GM18870 (cell line): ENCODE measurements at regions not wholly inside any gene's neighbourhood (a gene's known extent, or its start where the extent isn't known, plus 50 kb on each side); places are given as distances from the start of the nearest gene placed in this dataset.
"Not testable (repeated sequence)": the region's sequence is repeated elsewhere in the genome, so short reads cannot be mapped to it uniquely, and the experiment has no call there.

Experiments
- ATAC-seq: cut with Tn5 transposase; IDR thresholded peaks from one replicate; pipeline ENCODE4 v1.9.1; 2021; ENCODE audit warnings: moderate library complexity; ENCODE audit not compliant: unreplicated experiment

DNA sequence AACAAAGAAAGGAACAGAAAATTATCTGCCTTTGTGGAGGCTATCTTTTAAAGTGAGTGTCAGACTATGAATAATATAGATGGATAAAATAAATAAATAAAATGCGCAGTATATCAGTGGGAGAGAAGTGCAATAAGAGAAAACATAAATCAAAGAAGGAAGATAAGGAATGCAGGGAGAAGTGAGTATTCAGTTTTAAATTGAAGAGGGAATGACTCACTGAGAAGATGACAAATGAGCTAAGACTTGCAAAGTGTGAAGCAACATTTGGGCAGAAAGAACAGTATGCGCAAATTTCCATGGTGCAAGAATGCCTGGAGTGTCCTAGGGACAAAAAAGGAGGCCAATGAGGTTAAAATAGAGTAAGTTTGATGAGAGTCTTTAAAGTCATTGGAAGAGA, 1300.1 kb upstream of the ALCAM start:
- no peak for ATAC-seq

DNA sequence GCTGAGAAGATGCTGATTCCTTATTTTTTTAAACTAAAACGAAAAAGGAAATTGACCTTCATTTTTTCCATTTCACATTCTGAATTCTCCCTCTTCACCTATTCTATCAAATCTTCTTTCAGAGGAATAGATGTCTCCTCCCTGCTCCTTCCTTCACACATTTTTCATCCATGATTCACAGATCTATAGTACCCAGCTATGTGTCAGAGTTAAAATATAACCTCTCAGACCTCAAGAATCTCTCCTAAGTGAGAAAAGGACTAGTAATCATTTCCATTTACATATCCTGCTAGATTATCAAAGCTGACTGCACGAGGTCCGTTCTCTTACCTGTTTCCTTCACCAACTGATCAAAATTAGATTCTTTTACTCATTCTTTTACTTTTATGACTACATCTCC, 1297.6 kb upstream of the ALCAM start:
- no peak for ATAC-seq

DNA sequence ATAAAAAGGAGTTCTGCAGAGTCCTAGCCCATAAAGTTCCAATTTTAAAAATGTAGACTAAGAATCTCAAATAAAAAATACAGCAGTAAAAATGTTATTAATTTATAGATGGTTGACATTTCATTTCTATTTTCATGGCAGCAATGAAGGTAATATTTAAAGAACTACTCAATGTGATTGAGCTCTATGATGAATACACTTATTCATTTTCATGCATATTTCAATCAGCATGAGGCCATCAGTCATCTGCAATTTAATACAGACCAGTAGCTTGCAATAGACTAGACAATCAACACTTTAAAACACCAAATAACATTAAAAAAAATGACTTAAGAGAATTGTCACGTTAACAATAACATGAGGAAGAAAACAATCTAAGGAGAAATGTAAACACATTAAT, 1295.8 kb upstream of the ALCAM start:
- ATAC-seq = no peak

DNA sequence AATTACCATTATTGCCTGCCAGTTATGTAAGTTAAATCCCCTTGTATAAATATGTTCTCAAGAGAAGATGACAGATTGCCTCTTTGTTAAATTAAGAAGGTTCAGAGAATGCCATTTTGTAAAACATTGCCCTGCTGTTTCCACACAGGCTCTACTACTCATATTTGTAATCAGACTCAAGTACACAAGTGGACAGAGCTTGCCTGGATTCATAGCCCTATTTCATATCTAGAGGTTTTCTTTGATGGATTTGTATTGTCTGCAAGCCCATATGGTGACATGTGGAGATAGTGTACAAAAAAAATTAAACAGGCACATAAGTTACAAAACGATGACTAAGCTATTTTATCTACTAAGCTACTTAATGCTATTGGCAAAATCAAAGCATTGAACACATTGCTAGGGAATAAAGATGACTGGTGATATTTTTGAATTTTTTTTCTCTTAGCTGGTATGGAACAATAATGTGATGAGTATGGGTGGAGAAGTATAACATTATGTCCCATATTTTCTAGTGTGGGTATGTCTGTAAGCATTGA, 1286.6 kb upstream of the ALCAM start:
- ATAC-seq = no peak

- ATAC-seq = no peak
These were observed 1278.0 kb upstream of the ALCAM start for GRCh38 chr3:104088738-104089137.

DNA sequence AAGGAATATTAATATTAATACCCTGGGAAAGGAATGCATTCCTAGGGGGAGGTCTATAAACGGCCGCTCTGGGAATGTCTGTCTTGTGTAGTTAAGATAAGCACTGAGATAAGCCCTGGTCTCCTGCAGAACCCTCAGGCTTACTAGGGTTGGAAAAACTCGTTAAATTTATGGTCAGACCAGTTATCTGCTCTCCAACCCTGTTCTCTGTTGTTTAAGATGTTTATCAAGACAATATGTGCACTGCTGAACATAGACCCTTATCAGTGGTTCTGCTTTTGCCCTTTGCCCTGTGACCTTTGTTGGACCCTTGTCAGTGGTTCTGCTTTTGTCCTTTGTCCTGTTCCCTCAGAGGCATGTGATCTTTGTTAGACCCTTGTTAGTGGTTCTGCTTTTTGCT, 1276.7 kb upstream of the ALCAM start:
- ATAC-seq = not testable (repeated sequence)

DNA sequence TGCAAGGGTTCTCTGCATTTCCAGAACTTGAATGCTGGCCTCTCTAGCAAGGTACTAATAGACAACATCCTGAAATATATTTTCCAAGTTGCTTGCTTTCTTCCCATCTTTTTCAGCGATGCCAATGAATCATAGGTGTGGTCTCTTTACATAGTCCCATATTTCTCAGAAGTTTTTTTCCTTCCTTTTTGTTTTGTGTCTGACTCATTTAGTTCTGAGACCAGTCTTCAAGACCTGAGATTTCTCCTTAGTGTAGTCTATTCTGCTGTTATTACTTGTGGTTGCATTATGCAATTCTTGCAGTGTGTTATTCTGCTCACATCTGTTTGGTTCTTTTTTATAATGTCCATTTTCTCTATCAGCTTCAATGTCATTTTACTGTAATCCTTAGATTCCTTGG, 1265.0 kb upstream of the ALCAM start:
- ATAC-seq = no peak

GRCh38 chr3:104102386-104102785, 1264.3 kb upstream of the ALCAM start:
- peak; percentile 98 for ATAC-seq

DNA sequence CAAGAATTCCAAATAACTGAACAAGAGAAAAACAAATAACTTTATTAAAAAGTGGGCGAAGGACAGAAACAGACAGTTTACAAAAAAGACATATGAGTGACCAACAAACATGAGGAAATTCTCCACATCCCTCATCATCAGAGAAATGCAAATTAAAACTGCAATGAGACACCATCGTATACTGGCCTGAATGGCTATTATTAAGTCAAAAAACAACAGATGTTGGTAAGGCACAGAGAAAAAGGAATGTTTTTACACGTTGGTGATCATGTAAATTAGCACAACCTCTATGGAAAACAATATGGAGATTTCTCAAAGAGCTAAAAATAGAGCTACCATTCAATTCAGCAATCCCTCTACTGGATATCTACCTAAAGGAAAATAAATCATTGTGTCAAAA, 1260.4 kb upstream of the ALCAM start:
- ATAC-seq = no peak

DNA sequence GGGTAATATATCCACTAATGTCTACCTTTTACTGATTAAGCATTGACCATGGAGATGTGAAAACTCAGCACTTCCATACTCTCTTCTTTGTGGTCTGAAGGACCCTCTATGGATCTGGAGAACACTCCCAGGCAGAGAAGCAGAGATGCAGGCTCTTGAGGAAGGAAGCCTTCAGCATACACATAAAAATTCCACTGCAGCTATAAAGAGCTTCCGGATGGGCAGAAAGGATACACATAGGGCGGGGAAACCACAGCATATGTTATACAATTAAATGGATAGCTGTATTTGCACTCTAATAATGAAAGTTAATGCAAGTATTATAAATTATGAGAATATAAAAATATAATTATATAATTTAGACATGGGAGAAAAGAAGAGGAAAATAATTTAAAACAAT, 1258.2 kb upstream of the ALCAM start:
- ATAC-seq = no peak

DNA sequence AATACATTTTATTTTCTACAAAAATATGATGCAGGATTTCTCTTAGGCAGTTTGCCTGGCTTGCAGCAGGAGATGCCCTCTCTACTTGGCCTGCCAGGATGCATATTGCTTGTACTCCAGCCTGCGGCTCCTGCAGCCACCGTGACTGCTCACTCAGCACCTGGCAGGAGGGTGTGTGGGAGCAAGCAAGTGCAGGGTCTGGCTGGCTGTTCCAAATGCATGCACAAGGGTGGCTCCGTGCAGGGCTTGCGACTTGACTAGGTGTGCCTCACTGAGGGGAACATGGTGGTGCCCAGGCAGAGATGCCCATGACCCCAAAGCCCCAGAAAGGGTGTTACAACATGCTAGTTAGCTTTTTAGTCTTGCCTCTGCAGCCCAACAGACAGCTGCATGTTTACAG, 1240.2 kb upstream of the ALCAM start:
- ATAC-seq = no peak

GRCh38 chr3:104126864-104127553, 1239.7 kb upstream of the ALCAM start:
- ATAC-seq = no peak

GRCh38 chr3:104127830-104128229, 1238.9 kb upstream of the ALCAM start:
- no peak for ATAC-seq

DNA sequence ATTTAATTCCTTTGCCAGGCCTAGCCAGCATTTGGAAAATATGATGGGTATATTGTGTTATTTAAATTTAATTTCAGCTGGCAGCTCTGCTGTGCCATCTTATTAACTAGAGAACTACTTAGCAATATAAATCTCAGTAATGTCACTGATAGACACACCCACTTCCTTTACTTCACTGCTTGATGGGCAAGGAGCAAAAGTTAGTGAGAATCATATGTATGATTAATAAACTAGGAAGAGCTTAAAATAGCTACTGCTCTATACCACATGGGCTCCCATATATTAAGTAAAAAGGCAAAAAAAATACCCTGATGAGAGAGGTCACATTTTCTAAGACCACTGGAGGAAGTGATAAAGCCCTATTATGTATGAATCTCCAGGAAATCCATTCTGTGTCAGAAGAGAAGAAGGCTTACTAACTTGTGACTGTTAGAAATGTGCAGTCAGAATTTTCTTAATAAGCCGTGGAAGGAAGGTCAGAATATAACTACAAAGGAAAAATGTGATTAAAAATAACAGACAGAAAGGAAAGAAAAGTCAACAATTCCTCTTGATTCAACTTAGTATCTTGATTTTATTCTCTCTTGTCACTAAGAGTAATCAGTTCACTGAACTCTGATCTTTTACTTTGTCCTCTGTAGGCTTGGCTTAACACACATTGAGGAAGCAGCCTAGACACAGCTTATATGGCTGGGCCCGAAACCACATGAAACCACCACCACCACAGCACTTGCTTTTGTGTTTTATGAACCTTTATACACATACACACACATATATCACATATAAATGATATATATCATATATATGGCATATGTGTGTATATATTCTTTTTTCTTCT, 1233.9 kb upstream of the ALCAM start:
- no peak for ATAC-seq

DNA sequence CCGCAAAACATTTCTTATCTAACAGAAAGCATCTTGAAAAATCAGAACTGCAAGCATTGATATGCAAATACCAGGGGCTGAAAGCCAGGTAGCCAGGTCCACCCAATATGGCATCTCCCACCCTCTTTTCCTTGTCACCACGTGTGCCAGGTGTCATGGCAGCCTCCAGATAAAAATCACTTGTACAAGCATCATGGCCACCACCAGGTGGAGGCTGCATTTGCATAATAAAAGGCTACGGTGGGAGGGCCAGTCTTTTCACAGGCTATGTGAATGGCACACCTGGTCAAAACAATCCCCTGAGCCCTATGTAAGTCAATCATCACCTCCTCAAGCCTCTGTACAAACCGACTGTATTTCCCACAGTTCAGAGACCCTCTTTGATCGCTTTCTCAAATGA, 1233.1 kb upstream of the ALCAM start:
- ATAC-seq = no peak

DNA sequence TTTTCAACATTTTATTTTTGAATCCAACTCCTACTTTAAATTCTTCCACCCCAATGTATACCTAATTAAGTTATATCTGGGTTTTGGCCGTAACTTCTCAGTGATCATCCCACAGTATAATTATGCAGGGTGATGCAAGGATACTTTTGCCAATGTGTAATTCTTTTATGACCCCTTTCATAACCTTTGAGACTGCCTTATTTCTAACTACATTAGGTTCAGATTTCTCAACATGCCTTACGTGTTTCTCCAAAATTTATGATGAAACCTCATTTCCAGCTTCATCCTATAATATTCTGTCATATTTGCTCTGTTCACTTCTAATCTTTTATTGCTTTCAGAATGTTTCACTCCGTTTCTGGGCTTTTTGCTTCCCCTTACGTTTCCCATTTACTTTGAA, 1229.6 kb upstream of the ALCAM start:
- no peak for ATAC-seq

GRCh38 chr3:104145164-104145563, 1221.5 kb upstream of the ALCAM start:
- ATAC-seq = no peak

GRCh38 chr3:104149154-104149553, 1217.6 kb upstream of the ALCAM start:
- no peak for ATAC-seq

DNA sequence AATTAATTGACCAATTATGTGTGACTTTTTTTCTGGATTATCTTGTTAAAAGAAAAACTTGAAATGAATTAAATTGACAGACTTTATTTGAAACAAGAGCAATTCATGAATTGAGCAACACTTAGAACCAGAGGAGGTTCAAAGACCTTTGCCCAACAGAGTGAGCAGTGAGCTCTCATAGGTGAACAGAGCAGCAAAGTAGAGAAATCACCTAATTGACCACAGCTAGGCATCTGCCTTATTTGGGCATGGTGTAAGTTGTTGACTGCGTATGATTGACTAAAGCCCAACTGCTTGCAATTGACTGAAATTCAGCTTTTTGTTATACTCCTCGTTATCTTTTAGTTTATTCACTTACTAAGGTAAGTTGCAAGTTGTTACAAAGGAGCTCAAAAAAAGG, 1216.0 kb upstream of the ALCAM start:
- ATAC-seq = no peak

DNA sequence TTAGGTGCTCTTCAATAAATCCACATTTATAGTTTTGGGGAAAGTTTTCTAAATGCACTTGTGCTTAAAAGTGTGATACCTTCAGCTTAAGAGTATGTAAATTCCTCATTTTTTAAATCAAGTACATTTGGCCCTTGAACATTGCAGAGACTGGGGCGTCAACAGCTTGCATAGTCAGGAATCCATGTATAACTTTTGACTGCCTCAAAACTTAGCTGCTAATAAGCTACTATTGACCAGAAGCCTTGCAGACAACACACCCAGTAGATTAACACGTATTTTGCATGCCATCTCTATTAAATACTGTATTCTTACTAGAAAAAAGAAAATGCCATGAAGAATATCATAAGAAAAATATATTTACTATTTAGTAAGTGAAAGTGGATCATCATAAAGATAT, 1211.8 kb upstream of the ALCAM start:
- no peak for ATAC-seq

- no peak for ATAC-seq
These were observed 1200.8 kb upstream of the ALCAM start for GRCh38 chr3:104165866-104166265.

DNA sequence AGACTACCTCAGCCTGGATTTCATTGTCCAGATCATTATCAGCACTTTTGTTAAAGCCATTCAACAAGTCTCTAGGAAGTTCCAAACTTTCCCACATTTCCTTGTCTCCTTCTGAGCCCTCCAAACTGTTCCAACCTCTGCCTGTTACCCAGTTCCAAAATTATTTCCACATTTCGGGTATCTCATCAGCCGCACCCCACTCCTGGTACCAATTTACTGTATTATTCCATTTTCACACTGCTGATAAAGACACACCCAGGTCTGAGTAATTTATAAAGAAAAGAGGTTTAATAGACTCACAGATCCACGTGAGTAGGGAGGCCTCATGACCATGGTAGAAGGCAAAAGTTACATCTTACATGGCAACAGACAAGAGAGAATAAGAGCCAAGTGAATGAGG, 1198.3 kb upstream of the ALCAM start:
- ATAC-seq = no peak
